HUES48 (cell line): ENCODE measurements at regions not wholly inside any gene's neighbourhood (a gene's known extent, or its start where the extent isn't known, plus 50 kb on each side); places are given as distances from the start of the nearest gene placed in this dataset.

Experiments used
- H3K27ac ChIP-seq: one replicate; pipeline ENCODE4 v1.7.0; 2013; ENCODE audit warnings: low read depth, low read length, inconsistent platforms
- H3K27me3 ChIP-seq: 2 replicates; pipeline ENCODE4 v1.6.1; 2013; ENCODE audit warnings: mild to moderate bottlenecking, low read length; ENCODE audit not compliant: control insufficient read depth, insufficient read depth
- H3K36me3 ChIP-seq: 2 replicates; pipeline ENCODE4 v1.6.1; 2013; ENCODE audit warnings: low read length; ENCODE audit not compliant: control insufficient read depth, insufficient read depth
- H3K4me1 ChIP-seq: 2 replicates; pipeline ENCODE4 v1.6.1; 2013; ENCODE audit warnings: mild to moderate bottlenecking, low read length; ENCODE audit not compliant: control insufficient read depth, insufficient read depth
- H3K4me3 ChIP-seq: 2 replicates; pipeline ENCODE4 v1.5.1; 2013; ENCODE audit warnings: mild to moderate bottlenecking, low read depth, low read length
- H3K9ac ChIP-seq: 2 replicates; pipeline ENCODE4 v1.6.1; 2013; ENCODE audit warnings: mild to moderate bottlenecking, low read depth, low read length, moderate library complexity
- H3K9me3 ChIP-seq: 2 replicates; pipeline ENCODE4 v1.6.1; 2013; ENCODE audit warnings: low read length; ENCODE audit not compliant: control insufficient read depth, insufficient read depth

DNA sequence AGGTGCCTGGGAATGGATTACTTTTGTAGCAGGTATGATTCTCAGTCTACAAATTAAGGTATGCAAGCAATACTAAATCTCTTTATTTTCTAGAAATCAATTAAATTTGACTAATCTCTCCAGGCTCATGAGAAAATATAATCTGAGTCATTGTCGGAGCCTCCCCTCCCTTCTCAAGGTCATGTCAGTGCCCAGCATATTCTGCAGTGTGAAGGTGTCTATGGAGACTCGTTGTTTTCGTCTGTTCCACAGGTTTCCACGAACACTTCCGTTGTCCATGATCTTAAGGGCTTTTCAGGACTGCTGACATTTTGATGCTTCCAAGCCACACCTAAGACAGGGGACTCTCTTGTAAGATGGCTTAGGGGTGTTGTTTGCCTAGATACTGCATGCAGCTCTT lies 56.6 kb upstream of the SCOC start:
- H3K27me3 ChIP-seq = peaks cover 32% of the 10 kb centered on the region
- H3K4me3 ChIP-seq = 0 out of 2 replicates have a peak overlapping the region, but pooled peaks have one; percentile 7
- H3K4me1 ChIP-seq = peaks cover 30% of the 10 kb centered on the region
- peak overlapping the region; percentile 65 for H3K27ac ChIP-seq
- no peaks in the 10 kb centered on the region for H3K36me3 ChIP-seq
- no peak overlapping the region for H3K9ac ChIP-seq
- no peaks in the 10 kb centered on the region for H3K9me3 ChIP-seq

DNA sequence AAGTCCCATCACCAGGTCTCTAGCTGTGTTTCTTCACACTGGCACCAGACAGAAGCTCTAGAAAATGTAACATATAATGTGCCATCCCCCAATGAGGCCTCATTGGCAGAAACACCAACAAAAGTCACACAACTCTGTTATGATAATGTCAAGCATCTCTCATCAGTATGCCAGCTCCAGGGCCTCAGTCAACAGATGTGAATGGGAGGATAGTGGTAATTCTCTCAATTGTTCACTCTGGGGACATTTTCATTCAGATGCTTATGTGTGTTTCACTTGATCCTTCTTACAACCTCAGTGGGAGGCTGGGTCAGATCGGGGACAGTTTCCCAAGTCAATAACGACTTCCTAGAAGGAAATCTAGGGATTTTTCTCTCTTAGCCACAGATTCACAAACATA lies 57.5 kb upstream of the SCOC start:
- Histone ChIP-seq H3K4me3 (peak overlapping the region; percentile 7; the same call in 1 of the 2 replicates), H3K27me3 (peaks cover 32% of the 10 kb centered on the region), H3K9me3 (no peaks in the 10 kb centered on the region), H3K4me1 (peaks cover 30% of the 10 kb centered on the region), H3K27ac (peak overlapping the region; percentile 65), H3K9ac (no peak overlapping the region), H3K36me3 (no peaks in the 10 kb centered on the region)

DNA sequence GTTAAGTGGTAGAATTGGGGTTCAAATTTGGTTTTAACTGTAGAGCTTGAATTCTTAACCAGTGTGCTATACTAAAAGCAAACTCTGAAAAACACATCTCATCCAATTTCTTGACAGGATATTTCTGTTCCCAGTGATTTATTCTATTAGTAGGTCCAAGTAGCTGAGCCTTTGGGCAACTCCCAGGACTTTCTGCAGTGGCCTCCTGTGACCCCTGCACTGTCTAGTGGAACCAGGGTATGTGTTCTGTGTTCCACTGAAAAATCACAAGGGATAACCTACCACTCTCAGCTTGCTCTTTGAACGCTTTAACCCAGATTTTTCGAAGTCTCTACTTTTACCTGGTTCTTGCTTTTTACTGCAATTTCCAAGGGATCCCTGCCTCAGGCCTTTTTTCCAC lies 58.0 kb upstream of the SCOC start:
- H3K9ac ChIP-seq = no peak overlapping the region

DNA sequence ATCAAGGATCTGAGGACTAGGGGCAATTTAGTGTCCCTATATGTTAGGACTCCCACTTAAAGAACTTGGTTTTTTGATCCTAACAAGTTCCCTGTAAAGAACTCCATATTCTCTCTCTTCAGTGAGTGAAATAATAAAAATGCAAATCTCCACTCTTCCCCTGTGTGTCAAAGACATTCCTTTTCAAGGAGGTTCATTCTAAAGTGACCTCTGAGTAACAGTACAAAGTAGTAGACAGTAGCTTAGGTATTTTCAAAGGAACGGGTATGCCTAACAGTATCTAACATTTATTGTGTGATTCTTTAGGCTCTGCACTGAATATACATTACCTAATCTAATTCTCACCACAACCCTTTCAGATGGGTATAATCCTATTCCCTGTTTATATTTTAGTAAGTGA lies 58.4 kb upstream of the SCOC start:
- H3K4me3 ChIP-seq = no peak overlapping the region
- no peaks in the 10 kb centered on the region for H3K9me3 ChIP-seq
- H3K27ac ChIP-seq = no peak overlapping the region
- H3K36me3 ChIP-seq = no peaks in the 10 kb centered on the region
- H3K27me3 ChIP-seq = peaks cover 36% of the 10 kb centered on the region
- H3K9ac ChIP-seq = no peak overlapping the region
- peaks cover 30% of the 10 kb centered on the region for H3K4me1 ChIP-seq

More for the DNA sequence above, 58.0 kb upstream of the SCOC start:
- Histone ChIP-seq H3K27me3 (peaks cover 34% of the 10 kb centered on the region), H3K4me1 (peaks cover 30% of the 10 kb centered on the region), H3K36me3 (no peaks in the 10 kb centered on the region), H3K27ac (peak overlapping the region; percentile 30), H3K9me3 (no peaks in the 10 kb centered on the region), H3K4me3 (no peak overlapping the region)

DNA sequence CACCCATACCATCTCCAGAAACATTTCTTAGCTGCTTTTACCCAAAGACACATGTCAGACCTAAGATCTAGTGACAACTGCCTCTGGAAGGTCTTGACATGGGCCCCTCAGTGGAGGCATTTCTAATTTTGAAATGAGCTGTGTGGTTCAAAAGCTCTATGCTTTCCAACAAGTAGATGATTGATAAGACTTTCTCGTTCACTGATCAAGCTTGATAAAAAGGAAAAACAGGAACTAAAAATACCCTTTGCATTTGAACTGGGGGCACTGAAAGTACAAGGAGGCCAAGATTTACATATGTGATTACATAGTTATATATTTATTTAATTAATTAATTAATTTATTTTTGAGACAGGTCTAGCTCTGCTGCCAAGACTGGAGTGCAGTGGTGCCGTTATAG lies 61.3 kb upstream of the SCOC start:
- Histone ChIP-seq H3K27ac (no peak overlapping the region), H3K27me3 (peaks cover 33% of the 10 kb centered on the region), H3K4me1 (peaks cover 28% of the 10 kb centered on the region), H3K36me3 (no peaks in the 10 kb centered on the region), H3K4me3 (no peak overlapping the region), H3K9me3 (no peaks in the 10 kb centered on the region), H3K9ac (no peak overlapping the region)

DNA sequence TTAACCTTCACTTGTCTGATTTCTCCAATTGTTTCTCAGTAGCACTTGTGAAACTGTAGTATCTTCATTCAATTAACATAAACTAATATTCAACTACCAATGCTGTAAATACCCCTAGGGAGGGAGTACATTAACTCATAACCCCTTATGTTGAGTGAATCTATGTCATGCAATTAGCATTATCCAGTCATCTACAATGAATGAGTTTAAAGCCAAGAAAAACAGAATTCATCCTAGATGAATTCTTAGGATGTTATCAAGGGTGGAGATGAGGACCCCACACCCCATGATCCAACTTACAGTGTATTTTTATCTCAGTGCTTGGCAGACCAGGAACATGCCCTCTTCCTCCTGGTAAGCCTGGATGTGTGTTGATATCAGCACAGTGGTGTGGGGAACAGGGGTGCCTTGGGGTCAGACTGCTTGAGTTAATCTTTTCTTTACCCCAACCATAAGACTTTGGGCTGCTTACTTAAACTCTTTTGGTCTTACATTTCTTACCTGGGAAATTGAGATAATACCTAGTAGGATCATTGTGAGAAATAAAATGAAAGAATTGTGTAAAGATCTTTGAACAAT lies 62.1 kb upstream of the SCOC start:
- no peak overlapping the region for H3K27ac ChIP-seq
- peaks cover 20% of the 10 kb centered on the region for H3K4me1 ChIP-seq
- H3K9ac ChIP-seq = no peak overlapping the region
- H3K36me3 ChIP-seq = no peaks in the 10 kb centered on the region
- H3K4me3 ChIP-seq = no peak overlapping the region
- peaks cover 26% of the 10 kb centered on the region for H3K27me3 ChIP-seq
- no peaks in the 10 kb centered on the region for H3K9me3 ChIP-seq

DNA sequence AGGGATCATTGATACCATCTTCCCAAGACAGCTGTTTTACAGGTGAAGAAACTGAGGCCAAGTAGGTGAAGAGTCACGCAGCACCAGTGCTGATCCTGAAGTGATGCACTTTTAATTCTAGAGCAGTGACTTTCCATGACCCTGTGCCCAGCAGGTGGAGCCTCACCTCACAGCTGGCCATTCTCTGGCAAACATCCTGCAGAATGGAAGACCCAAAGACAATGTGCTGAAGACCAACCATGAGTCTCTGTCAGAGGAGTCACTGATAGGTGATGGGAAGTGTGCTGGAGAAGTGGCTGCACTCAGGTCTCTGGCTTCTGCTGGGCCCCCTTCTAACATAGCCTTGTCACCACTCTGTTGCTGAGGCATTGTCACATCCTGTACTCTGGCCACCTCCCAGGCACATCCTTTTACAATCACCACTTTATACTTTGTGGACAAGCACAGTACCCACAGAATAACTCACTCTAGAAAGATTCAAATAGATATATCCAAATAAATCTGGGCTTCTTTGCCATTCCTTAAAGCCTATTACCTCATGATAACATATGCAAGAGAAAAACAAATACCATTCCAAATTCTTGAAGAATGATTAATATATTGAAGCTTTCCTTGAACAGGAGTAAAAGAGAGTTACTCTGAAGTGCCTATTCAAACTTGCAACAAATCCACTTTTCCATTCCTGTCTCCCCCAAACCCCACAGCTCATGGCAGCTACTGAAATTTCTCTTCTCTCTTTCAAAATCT lies 64.1 kb upstream of the SCOC start:
- Histone ChIP-seq H3K27me3 (peaks cover 8% of the 10 kb centered on the region), H3K4me3 (no peak overlapping the region), H3K9me3 (no peaks in the 10 kb centered on the region), H3K4me1 (0 out of 2 replicates have a peak, but pooled peaks cover 2% of the 10 kb centered on the region), H3K36me3 (no peaks in the 10 kb centered on the region), H3K27ac (no peak overlapping the region), H3K9ac (no peak overlapping the region)

DNA sequence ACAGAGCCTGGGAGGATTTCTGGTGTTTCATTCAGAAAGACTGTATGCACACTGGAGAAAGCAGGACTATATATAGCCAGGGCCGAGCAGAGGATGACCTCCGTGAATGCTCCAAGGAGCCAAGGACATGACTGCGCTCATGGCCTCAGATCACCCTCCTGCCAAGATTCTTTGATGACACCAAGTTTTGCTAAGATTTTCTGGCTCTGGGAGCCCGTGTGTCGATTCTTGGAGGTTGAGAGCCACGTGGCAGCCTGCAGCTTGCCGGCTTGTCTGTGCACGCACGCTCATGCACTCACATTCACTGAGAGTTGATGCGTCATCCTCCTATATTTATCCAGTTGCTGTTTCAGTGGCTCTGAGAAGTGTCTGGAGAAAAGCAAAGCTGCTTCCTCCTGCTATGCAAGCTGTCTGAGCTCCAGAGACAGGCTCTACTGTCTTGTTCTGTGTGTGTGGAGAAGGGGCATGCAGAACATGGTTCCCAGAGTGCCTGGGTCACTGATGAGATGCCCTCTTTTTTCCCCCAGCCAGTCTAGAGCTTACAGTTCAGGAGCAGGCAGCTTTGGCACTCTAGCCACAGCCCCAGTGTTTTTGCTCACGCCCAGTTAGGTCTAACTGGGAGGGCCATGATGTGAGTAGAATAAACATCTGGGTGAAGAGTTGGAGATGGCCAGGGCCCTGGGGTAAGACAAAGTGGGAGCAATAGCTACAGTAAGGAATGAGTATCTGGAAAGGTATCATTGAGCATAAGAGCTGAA lies 64.9 kb upstream of the SCOC start:
- no peak overlapping the region for H3K9ac ChIP-seq
- H3K9me3 ChIP-seq = no peaks in the 10 kb centered on the region
- no peaks in the 10 kb centered on the region for H3K4me1 ChIP-seq
- H3K4me3 ChIP-seq = no peak overlapping the region
- H3K27ac ChIP-seq = no peak overlapping the region
- H3K36me3 ChIP-seq = no peaks in the 10 kb centered on the region
- 0 out of 2 replicates have a peak, but pooled peaks cover 3% of the 10 kb centered on the region for H3K27me3 ChIP-seq

DNA sequence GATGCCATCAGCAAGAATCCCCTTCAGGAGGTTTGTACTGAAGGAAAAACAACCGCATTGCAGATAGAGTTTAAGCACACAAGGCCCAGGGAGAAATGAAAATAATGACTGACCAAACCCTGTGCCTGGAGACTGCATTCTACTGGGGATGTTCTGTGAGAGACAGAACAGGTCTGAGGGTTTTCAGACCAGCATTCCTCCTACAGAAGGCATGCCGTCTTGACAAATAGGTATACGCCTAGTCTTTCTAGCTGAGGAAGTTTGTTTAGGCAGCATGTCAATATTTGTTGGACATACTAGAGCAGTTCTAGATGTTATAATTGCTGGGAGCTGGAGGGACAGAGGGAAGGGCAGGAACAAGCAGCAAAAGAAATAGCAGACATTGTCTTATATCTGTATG lies 68.4 kb upstream of the SCOC start:
- Histone ChIP-seq H3K27ac (no peak overlapping the region), H3K9ac (no peak overlapping the region), H3K27me3 (no peaks in the 10 kb centered on the region), H3K9me3 (no peaks in the 10 kb centered on the region), H3K4me1 (no peaks in the 10 kb centered on the region), H3K4me3 (no peak overlapping the region), H3K36me3 (no peaks in the 10 kb centered on the region)

DNA sequence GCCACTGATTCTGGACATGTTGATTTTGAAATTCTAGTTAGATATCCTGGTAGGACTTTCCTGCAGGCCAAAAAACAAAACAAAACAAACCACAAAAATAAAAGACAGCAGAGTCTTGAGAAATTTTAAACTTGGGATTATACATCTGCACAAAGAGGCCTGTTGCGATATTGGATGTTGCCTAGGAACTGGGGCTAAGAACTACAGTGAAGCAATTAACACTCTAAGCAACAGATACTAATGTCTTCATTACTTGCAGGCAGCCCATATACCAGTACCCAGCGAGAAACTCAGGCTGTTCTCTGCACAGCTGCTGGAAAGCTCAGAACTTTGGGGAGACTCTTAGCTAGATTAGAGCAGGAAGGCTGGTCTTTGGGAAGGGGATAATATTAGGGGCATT lies 69.1 kb upstream of the SCOC start:
- Histone ChIP-seq H3K27ac (no peak overlapping the region), H3K4me3 (no peak overlapping the region), H3K9ac (no peak overlapping the region), H3K27me3 (no peaks in the 10 kb centered on the region; the same call in 1 of the 2 replicates), H3K36me3 (no peaks in the 10 kb centered on the region), H3K9me3 (no peaks in the 10 kb centered on the region), H3K4me1 (no peaks in the 10 kb centered on the region)
